ENCODE measurements at regions not wholly inside any gene's neighbourhood (a gene's known extent, or its start where the extent isn't known, plus 50 kb on each side); places are given as distances from the start of the nearest gene placed in this dataset.
A peak's percentile ranks its signal among the peaks of the same experiment; 100 is the strongest.

DNA sequence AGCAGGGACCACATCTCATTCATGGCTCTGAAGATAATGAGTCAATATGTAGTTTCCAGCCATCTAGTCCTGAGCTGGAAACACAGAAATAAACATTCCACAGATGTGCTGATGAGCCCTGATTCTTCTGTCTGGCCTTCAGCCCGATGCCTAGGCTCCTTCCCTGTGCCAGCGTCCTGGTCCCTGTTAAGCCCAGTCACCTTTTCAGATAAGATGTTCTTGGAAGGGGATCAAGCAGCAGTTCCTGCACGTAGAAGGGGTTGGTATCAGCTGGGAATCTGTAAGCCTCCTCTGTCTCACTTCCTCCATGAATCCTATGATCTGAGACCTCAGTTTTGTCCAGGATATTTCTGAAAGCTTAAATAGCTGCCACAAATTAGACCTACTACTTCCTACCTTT lies 149.3 kb downstream of the TTC32 start:
- DNase-seq (ENCODE audit: low spot score in 2 of 2) (no peak), FAIRE-seq (no peak)

- no peak for FAIRE-seq
- no peak for DNase-seq (ENCODE audit: low spot score in 2 of 2)
These were observed 150.2 kb downstream of the TTC32 start for GRCh38 chr2:19751631-19752030.

DNA sequence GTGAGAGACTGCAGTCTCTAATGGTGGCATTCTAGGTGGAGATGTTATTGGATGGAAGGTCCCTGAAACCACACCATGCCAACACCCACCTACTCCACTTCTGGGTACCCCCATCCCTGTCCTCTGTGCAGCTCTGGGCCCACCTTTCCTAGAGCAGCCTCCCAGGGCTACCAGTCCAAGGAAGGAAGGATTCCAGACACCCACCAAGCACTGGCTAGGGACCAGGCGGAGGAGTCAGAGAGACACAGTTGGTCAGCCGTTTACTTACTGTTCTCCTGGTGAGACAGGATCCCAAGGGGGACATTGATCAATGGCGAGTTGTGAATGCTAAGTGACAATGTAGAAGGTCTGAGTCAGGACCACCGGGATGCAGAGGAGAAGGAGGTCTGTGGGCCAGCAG lies 151.6 kb downstream of the TTC32 start:
- FAIRE-seq (no peak), DNase-seq (ENCODE audit: low spot score in 2 of 2) (no peak)

GRCh38 chr2:19749507-19749836 lies 152.3 kb downstream of the TTC32 start:
- DNase-seq (ENCODE audit: low spot score in 2 of 2) (no peak), FAIRE-seq (no peak)

DNA sequence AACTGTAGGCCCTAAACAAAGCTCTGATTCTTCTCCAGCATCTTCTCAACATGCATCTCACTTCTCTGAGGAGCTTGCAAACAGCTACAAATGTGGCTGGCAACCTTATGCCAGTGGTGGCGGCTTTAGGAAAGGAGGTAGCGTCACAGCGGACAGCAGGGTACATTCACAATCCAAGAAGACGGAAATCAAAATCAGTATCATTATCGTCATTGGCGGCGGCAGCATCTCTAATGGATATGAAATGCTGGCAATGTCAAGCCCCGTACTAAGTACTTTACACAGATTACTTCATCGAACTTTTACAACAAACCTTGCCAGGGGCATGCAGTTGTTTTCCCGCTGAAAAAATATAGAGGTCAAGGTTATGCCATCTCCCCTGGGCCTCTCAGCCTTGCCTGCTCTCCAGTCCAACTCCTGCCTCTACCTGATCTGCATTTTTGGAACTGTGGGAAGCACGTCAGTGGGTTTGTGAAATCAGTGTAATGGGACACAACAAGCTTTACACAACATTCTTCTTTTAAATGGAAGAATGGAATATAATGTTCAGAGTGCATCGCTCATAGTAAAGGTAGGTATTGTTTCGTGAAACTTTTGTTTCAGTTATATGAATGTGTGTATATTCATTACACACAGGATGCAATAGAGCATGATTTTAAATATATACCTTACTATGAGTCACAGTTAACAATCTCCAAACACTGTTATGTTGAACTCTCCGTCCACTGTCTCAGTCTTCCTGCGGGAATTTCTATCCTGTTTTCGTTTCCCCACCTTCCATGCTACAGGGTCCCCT lies 152.9 kb downstream of the TTC32 start:
- no peak for FAIRE-seq

DNA sequence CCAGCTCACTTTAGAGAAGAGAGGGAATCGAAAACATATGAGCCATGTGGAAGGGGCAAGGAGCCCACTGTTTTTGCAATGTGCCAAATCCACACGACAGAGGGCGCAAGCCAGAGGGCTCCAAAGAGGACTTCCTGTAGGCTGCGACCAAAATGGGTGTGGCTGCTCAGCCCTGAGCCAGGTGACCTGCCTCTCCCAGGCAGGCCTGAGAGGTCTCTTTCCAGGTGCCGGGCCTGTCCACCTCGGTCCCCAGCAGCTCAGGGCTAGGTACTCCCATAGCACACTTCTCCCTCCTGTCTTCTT lies 153.8 kb downstream of the TTC32 start:
- FAIRE-seq (no peak), DNase-seq (ENCODE audit: low spot score in 2 of 2) (no peak)

More for the DNA sequence above, 152.9 kb downstream of the TTC32 start:
- no peak for DNase-seq (ENCODE audit: low spot score in 2 of 2)

GRCh38 chr2:19747310-19748072 lies 154.3 kb downstream of the TTC32 start:
- no peak for FAIRE-seq

DNA sequence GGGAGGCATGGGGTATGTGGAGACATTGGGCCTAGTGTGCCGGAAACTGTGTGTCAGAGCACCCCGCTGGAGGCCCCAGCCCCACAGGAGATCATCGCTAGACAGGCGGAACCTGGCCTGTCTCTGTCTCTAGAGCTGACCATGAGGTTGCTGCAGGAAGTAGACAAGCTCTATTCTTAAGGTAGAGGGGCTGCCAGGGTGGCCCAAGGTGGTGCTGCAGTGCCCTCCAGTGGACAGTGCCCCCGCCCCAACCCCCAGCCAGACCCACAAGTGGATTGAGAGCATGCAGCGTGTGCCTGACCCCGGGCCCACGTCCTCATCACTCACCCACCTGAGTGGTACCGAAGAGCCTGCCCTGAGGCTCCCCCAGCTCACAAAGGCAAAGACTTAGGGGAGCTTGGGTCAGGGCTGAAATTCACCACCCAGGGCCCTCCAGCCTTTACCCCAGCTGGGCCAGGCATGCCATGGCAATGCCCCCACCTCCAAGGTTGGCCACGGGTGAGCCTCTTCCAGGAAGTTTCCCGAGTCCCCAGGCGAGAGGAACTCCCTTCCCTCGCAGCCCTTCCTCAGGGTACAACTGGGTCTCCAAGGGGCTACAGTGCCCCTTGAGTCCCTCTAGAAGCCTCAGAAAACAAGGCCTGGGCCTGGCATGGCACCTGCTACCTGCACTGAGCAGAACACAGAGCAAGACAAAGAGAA lies 155.0 kb downstream of the TTC32 start:
- no peak for FAIRE-seq
- no peak for DNase-seq (ENCODE audit: low spot score in 2 of 2)

More at GRCh38 chr2:19747310-19748072, 154.3 kb downstream of the TTC32 start:
- DNase-seq (ENCODE audit: low spot score in 2 of 2), result peak in 1 of 2 donors; percentile 30

- FAIRE-seq (no peak), DNase-seq (ENCODE audit: low spot score in 2 of 2) (no peak)
These were observed 155.6 kb downstream of the TTC32 start for GRCh38 chr2:19746137-19746600.

GRCh38 chr2:19745318-19746136 lies 156.3 kb downstream of the TTC32 start:
- FAIRE-seq (no peak), DNase-seq (ENCODE audit: low spot score in 2 of 2) (peak in 1 of 2 donors; percentile 24)

GRCh38 chr2:19744456-19745199 lies 157.2 kb downstream of the TTC32 start:
- DNase-seq (ENCODE audit: low spot score in 2 of 2), result no peak
- FAIRE-seq, result no peak

DNA sequence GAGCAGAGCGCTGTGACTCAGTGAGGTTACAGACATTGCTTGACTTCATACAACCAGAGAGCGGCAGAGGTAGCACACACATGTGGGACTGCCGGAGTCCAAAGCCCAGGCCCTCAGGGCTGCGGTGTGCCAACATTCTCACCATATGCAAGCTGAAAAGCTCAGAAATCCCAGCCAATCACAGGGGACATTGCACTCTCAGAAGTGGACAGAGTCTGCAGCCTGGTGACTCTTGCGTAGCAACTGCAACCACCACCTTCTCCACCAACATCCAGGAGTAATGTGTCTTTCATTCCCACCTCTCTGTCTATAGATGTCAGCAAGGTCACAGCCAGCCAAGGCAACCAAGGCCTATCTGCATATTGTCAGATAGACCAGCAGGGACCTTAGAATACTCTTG lies 158.1 kb downstream of the TTC32 start:
- FAIRE-seq (no peak), DNase-seq (ENCODE audit: low spot score in 2 of 2) (no peak)

DNA sequence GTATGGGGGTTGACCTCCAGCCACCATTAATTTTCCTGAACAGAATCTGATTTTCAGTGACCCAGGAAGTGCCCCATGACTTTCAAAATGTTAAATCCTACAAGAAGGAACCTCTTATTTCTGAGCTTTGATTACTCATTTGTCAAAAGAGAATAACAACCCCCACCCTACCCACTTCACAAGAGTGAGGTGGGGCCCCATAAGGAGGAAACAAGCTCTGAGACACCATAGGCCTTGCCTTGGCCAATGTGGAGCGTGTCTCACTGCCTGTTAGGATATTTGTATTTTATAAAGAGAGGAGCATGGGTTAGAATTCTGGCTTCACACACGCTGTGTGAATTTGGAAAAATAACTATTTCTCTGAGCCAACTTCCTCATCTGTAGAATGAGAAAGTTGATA lies 158.9 kb downstream of the TTC32 start:
- FAIRE-seq, result no peak
- DNase-seq (ENCODE audit: low spot score in 2 of 2), result no peak

GRCh38 chr2:19739256-19739655 lies 162.5 kb downstream of the TTC32 start:
- DNase-seq (ENCODE audit: low spot score in 2 of 2) (no peak), FAIRE-seq (no peak)

GRCh38 chr2:19738707-19739106 lies 163.1 kb downstream of the TTC32 start:
- DNase-seq (ENCODE audit: low spot score in 2 of 2) (no peak), FAIRE-seq (no peak)

- DNase-seq (ENCODE audit: low spot score in 2 of 2), result no peak
- FAIRE-seq, result no peak
These were observed 165.5 kb downstream of the TTC32 start for GRCh38 chr2:19736191-19736831.

DNA sequence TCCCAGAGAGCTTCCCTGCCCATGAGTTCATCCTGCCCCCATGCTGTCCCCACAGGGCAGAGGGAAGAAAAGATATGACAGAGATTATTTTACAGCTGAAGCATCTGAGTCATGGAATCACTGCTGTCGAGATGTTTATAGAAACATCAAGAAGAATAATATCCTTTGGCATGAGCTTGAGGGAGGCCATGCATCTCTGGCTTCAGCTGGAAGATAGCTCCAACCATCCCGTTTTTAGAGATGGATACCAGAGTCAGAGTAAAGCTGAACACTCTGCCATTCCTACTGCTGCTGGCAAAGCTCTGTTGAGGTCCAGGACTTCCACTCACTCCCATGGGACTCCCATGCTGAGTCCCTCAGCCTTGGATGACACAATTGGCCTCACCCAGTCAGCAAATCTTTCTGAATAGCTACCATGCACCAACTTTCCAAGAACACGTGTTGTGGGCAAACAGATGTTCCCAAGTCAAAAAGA lies 167.8 kb downstream of the TTC32 start:
- FAIRE-seq (no peak), DNase-seq (ENCODE audit: low spot score in 2 of 2) (no peak)

DNA sequence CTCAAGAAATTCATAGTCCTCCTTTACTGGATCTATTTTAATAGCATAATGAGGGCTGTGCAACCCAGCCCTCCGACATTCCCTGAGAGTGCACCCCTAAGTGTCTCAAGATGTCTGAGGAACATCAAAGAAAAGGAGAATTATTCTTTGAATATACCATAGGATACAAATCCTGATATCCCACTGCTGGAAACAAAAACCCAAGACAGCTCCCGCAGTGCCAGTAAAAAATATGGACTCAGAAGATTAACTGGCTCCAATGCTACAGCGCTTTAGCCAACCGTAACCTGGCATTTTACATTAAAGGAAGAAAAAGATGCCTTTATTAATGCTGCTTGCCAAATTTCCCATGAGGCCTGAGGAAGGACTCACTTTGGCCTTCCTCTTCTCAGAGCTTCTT lies 168.4 kb downstream of the TTC32 start:
- no peak for FAIRE-seq

GRCh38 chr2:19732255-19732654 lies 169.5 kb downstream of the TTC32 start:
- FAIRE-seq, result no peak

More for the DNA sequence above, 168.4 kb downstream of the TTC32 start:
- DNase-seq (ENCODE audit: low spot score in 2 of 2), result no peak

More at GRCh38 chr2:19732255-19732654, 169.5 kb downstream of the TTC32 start:
- DNase-seq (ENCODE audit: low spot score in 2 of 2), result no peak
